ENCODE measurements at regions not wholly inside any gene's neighbourhood (a gene's known extent, or its start where the extent isn't known, plus 50 kb on each side); places are given as distances from the start of the nearest gene placed in this dataset.

DNA sequence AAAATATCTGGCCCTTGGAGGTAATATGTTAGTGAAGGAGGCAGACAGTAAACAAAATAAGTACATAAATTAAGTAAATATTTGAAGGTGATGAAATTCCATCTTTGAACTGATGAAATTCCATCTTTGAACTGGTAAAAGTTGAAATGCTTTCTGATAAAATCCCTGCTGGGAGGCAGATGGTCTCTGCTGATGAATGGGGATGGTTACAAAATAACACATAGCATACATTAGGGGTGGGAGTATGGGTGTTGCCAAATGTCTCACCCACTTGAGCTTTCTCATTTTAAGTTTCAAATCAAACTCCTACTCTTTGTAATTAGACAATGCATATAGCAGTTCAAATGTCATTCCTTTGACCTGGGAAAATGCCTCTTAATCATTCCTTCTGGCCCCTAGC, 77.5 kb upstream of the SORCS3 start:
- no peaks in the 10 kb centered on the region for H4K20me1 ChIP-seq (ENCODE audit: insufficient read depth, low read length)
- no peak overlapping the region for H2AFZ ChIP-seq (ENCODE audit: low read length)
- no peaks in the 10 kb centered on the region for H3K9me3 ChIP-seq (ENCODE audit: low read length)
- no peaks in the 10 kb centered on the region for H3K79me2 ChIP-seq (ENCODE audit: insufficient read depth, low read depth, low read length)
- no peak for DNase-seq (ENCODE audit: low spot score)
- H3K4me3 ChIP-seq (ENCODE audit: low read depth, low read length, poor library complexity, severe bottlenecking), result no peak overlapping the region
- no peak overlapping the region for H3K27ac ChIP-seq (ENCODE audit: low read depth, low read length, poor library complexity, severe bottlenecking)
- no peaks in the 10 kb centered on the region for H3K36me3 ChIP-seq (ENCODE audit: insufficient read depth, low read length)
- POLR2A ChIA-PET, result interaction anchor here (0.6 kb wide), 1 partner anchor 251 kb away, joined by 3 read pairs; no protein-coding TSS in a partner anchor
- H3K4me2 ChIP-seq (ENCODE audit: low read length), result no peak overlapping the region
- no peaks in the 10 kb centered on the region for H3K9me2 ChIP-seq (ENCODE audit: insufficient read depth, low read length)
- CTCF ChIA-PET (ENCODE audit: unreplicated experiment), result no interaction called here
- BruUV-seq (replicated peaks), result no TSS peak
- intact Hi-C loops (cut with micrococcal nuclease; ENCODE audit: unreplicated experiment), result no loop called here
- TF ChIP-seq, protein P1, sequence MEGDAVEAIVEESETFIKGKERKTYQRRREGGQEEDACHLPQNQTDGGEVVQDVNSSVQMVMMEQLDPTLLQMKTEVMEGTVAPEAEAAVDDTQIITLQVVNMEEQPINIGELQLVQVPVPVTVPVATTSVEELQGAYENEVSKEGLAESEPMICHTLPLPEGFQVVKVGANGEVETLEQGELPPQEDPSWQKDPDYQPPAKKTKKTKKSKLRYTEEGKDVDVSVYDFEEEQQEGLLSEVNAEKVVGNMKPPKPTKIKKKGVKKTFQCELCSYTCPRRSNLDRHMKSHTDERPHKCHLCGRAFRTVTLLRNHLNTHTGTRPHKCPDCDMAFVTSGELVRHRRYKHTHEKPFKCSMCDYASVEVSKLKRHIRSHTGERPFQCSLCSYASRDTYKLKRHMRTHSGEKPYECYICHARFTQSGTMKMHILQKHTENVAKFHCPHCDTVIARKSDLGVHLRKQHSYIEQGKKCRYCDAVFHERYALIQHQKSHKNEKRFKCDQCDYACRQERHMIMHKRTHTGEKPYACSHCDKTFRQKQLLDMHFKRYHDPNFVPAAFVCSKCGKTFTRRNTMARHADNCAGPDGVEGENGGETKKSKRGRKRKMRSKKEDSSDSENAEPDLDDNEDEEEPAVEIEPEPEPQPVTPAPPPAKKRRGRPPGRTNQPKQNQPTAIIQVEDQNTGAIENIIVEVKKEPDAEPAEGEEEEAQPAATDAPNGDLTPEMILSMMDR (conservative IDR thresholded peaks at IDR 0.05; ENCODE audit: low read length), result no peak
- no peak for TF ChIP-seq EZH2phosphoT487 (IDR thresholded peaks at IDR 0.05; ENCODE audit: borderline replicate concordance, low read depth, low read length)
- no peaks in the 10 kb centered on the region for H3K4me1 ChIP-seq (ENCODE audit: insufficient read depth, low read length, poor library complexity, severe bottlenecking)

DNA sequence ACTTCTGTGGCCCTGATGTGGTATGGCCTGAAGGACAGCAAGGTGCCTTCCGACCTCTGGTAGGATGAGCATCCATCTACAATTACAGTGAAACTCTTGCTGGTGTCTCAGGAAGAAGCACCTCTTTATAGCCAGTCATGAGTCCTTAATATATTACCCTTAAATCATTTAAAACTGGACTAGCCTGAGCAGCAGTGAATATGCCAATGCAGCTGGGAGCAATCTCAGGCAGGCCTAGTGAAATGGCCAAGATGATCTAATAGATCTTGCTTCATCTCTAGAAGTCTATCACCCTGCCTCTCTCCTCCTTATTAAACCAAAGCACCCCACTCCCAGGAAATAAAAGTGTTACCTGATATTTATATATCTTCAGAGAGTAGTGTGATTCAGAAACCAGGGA, 66.7 kb upstream of the SORCS3 start:
- DNase-seq (ENCODE audit: low spot score), result no peak
- Histone ChIP-seq H3K79me2 (ENCODE audit: insufficient read depth, low read depth, low read length) (no peaks in the 10 kb centered on the region), H3K36me3 (ENCODE audit: insufficient read depth, low read length) (no peaks in the 10 kb centered on the region), H3K27ac (ENCODE audit: low read depth, low read length, poor library complexity, severe bottlenecking) (no peak overlapping the region), H3K4me2 (ENCODE audit: low read length) (no peak overlapping the region), H3K9me3 (ENCODE audit: low read length) (0 out of 2 replicates have a peak, but pooled peaks cover 6% of the 10 kb centered on the region), H3K4me3 (ENCODE audit: low read depth, low read length, poor library complexity, severe bottlenecking) (no peak overlapping the region), H3K4me1 (ENCODE audit: insufficient read depth, low read length, poor library complexity, severe bottlenecking) (no peaks in the 10 kb centered on the region), H2AFZ (ENCODE audit: low read length) (no peak overlapping the region), H4K20me1 (ENCODE audit: insufficient read depth, low read length) (no peaks in the 10 kb centered on the region), H3K9me2 (ENCODE audit: insufficient read depth, low read length) (no peaks in the 10 kb centered on the region)
- CTCF ChIA-PET (ENCODE audit: unreplicated experiment), result no interaction called here
- no TSS peak for BruUV-seq (replicated peaks)
- POLR2A ChIA-PET, result no interaction called here
- intact Hi-C loops (cut with micrococcal nuclease; ENCODE audit: unreplicated experiment), result no loop called here
- TF ChIP-seq EZH2phosphoT487 (IDR thresholded peaks at IDR 0.05; ENCODE audit: borderline replicate concordance, low read depth, low read length), result no peak
- TF ChIP-seq, protein P1 (conservative IDR thresholded peaks at IDR 0.05; ENCODE audit: low read length), result no peak

DNA sequence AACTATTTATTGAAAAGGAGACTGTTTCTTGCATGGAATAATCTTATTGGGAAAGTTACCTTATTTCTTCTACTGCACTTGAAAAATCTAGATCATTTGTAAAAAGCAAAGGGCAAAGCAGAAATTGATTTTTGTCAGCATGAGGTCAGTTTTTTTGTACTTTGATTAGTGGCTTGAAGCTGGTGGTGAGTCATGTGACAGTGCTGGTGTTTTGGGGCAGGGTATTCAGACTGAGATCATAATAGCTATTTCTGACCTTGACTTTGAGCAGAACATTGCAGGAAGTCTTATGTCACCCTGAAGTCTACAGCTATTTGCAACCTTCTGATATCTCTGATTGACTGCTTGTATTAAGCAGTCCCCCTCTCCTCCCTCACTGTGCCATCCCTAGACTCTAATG, 66.3 kb upstream of the SORCS3 start:
- ChIA-PET CTCF (ENCODE audit: unreplicated experiment) (no interaction called here), POLR2A (no interaction called here)
- no peaks in the 10 kb centered on the region for H3K4me1 ChIP-seq (ENCODE audit: insufficient read depth, low read length, poor library complexity, severe bottlenecking)
- TF ChIP-seq, protein P1 (conservative IDR thresholded peaks at IDR 0.05; ENCODE audit: low read length), result no peak
- TF ChIP-seq EZH2phosphoT487 (IDR thresholded peaks at IDR 0.05; ENCODE audit: borderline replicate concordance, low read depth, low read length), result no peak
- no peak overlapping the region for H2AFZ ChIP-seq (ENCODE audit: low read length)
- no peak overlapping the region for H3K4me2 ChIP-seq (ENCODE audit: low read length)
- H3K9me2 ChIP-seq (ENCODE audit: insufficient read depth, low read length), result no peaks in the 10 kb centered on the region
- no peaks in the 10 kb centered on the region for H3K36me3 ChIP-seq (ENCODE audit: insufficient read depth, low read length)
- no peaks in the 10 kb centered on the region for H4K20me1 ChIP-seq (ENCODE audit: insufficient read depth, low read length)
- 0 out of 2 replicates have a peak, but pooled peaks cover 6% of the 10 kb centered on the region for H3K9me3 ChIP-seq (ENCODE audit: low read length)
- intact Hi-C loops (cut with micrococcal nuclease; ENCODE audit: unreplicated experiment), result no loop called here
- no peak for DNase-seq (ENCODE audit: low spot score)
- no TSS peak for BruUV-seq (replicated peaks)
- H3K27ac ChIP-seq (ENCODE audit: low read depth, low read length, poor library complexity, severe bottlenecking), result no peak overlapping the region
- H3K79me2 ChIP-seq (ENCODE audit: insufficient read depth, low read depth, low read length), result no peaks in the 10 kb centered on the region
- no peak overlapping the region for H3K4me3 ChIP-seq (ENCODE audit: low read depth, low read length, poor library complexity, severe bottlenecking)
